ENCODE measurements at regions not wholly inside any gene's neighbourhood (a gene's known extent, or its start where the extent isn't known, plus 50 kb on each side); places are given as distances from the start of the nearest gene placed in this dataset.

GRCh38 chr4:44545781-44546180 lies 97.2 kb upstream of the KCTD8 start:
- no peak overlapping the region for H2AFZ ChIP-seq (ENCODE audit: insufficient read depth, low read length, poor library complexity)
- no peaks in the 10 kb centered on the region for H3K9me3 ChIP-seq (ENCODE audit: insufficient read depth, low read depth, low read length)
- H3K79me1 ChIP-seq (ENCODE audit: low read length), result no peaks in the 10 kb centered on the region
- no peaks in the 10 kb centered on the region for H3K27me3 ChIP-seq (ENCODE audit: insufficient read depth, low read length)
- H3K27ac ChIP-seq (ENCODE audit: low read depth, low read length), result no peak overlapping the region
- no peak overlapping the region for H2BK5ac ChIP-seq (ENCODE audit: low read depth, low read length, poor library complexity)
- no peaks in the 10 kb centered on the region for H3K4me1 ChIP-seq (ENCODE audit: control insufficient read depth in 1 of 2, insufficient read depth in 2 of 2, low read length in 2 of 2)
- DNase-seq, result no peak
- no peak overlapping the region for H4K91ac ChIP-seq (ENCODE audit: low read depth, low read length)
- H2AK5ac ChIP-seq (ENCODE audit: low read length), result no peak overlapping the region
- no peak overlapping the region for H3K18ac ChIP-seq (ENCODE audit: low read length)
- H2BK120ac ChIP-seq (ENCODE audit: insufficient read depth, low read length, poor library complexity), result no peak overlapping the region
- no peak overlapping the region for H2BK12ac ChIP-seq (ENCODE audit: low read length)
- no peak overlapping the region for H3K9ac ChIP-seq (ENCODE audit: low read length)
- no peak overlapping the region for H3K4ac ChIP-seq (ENCODE audit: low read depth, low read length)
- H3K4me2 ChIP-seq (ENCODE audit: low read length), result no peak overlapping the region
- H3K4me3 ChIP-seq (ENCODE audit: low read depth, low read length), result no peak overlapping the region
- H3K14ac ChIP-seq (ENCODE audit: low read length), result no peak overlapping the region
- no peaks in the 10 kb centered on the region for H3K79me2 ChIP-seq (ENCODE audit: control insufficient read depth, insufficient read depth, low read length, poor library complexity)
- H4K8ac ChIP-seq (ENCODE audit: low read depth, low read length), result no peak overlapping the region
- H3K36me3 ChIP-seq (ENCODE audit: control insufficient read depth in 1 of 2, insufficient read depth in 2 of 2, low read length in 2 of 2), result no peaks in the 10 kb centered on the region
- 100% methylated on average over 1 of the region's 2 CpGs for WGBS (ENCODE audit: extremely low coverage, insufficient coverage, insufficient read length)
- no peak overlapping the region for H3K23ac ChIP-seq (ENCODE audit: low read length)
- no peak overlapping the region for H4K12ac ChIP-seq (ENCODE audit: low read depth, low read length)

- Histone ChIP-seq H3K18ac (ENCODE audit: low read length) (no peak overlapping the region), H3K14ac (ENCODE audit: low read length) (no peak overlapping the region), H4K91ac (ENCODE audit: low read depth, low read length) (no peak overlapping the region), H2BK5ac (ENCODE audit: low read depth, low read length, poor library complexity) (no peak overlapping the region), H4K8ac (ENCODE audit: low read depth, low read length) (no peak overlapping the region), H3K4me3 (ENCODE audit: low read depth, low read length) (no peak overlapping the region), H3K36me3 (ENCODE audit: control insufficient read depth in 1 of 2, insufficient read depth in 2 of 2, low read length in 2 of 2) (no peaks in the 10 kb centered on the region), H4K12ac (ENCODE audit: low read depth, low read length) (no peak overlapping the region), H3K9ac (ENCODE audit: low read length) (no peak overlapping the region), H3K4me1 (ENCODE audit: control insufficient read depth in 1 of 2, insufficient read depth in 2 of 2, low read length in 2 of 2) (no peaks in the 10 kb centered on the region), H3K23ac (ENCODE audit: low read length) (no peak overlapping the region), H2AFZ (ENCODE audit: insufficient read depth, low read length, poor library complexity) (no peak overlapping the region), H2BK120ac (ENCODE audit: insufficient read depth, low read length, poor library complexity) (no peak overlapping the region), H3K79me2 (ENCODE audit: control insufficient read depth, insufficient read depth, low read length, poor library complexity) (no peaks in the 10 kb centered on the region), H2AK5ac (ENCODE audit: low read length) (no peak overlapping the region), H3K9me3 (ENCODE audit: insufficient read depth, low read depth, low read length) (no peaks in the 10 kb centered on the region), H3K79me1 (ENCODE audit: low read length) (no peaks in the 10 kb centered on the region), H3K27ac (ENCODE audit: low read depth, low read length) (no peak overlapping the region), H3K4me2 (ENCODE audit: low read length) (no peak overlapping the region), H2BK12ac (ENCODE audit: low read length) (no peak overlapping the region), H3K27me3 (ENCODE audit: insufficient read depth, low read length) (no peaks in the 10 kb centered on the region), H3K4ac (ENCODE audit: low read depth, low read length) (no peak overlapping the region)
- no CpG with 5 or more reads among the region's 2 CpGs for WGBS (ENCODE audit: extremely low coverage, insufficient coverage, insufficient read length)
- DNase-seq, result no peak
Measured at GRCh38 chr4:44544158-44544557, 95.5 kb upstream of the KCTD8 start.

DNA sequence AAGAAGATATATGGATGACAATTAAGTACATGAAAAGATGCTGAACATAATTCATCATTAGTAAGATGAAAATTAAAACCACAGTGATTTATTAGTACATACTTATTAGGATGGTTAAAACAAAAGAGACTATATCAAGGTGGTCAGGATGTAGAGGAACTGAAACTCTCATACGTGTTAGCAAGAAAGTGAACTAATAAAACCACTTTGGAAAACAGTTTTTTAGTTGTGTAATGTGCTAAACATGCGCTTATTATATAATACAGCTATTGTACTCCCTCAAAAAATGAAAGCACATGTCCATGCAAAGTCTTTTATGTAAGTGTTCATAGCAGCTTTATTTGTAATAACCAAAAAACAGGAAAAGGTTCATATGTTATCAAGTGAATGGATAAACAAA lies 89.9 kb upstream of the KCTD8 start:
- H3K23ac ChIP-seq (ENCODE audit: low read length), result no peak overlapping the region
- H3K14ac ChIP-seq (ENCODE audit: low read length), result no peak overlapping the region
- H2BK5ac ChIP-seq (ENCODE audit: low read depth, low read length, poor library complexity), result no peak overlapping the region
- H3K4ac ChIP-seq (ENCODE audit: low read depth, low read length), result no peak overlapping the region
- no CpG with 5 or more reads among the region's 2 CpGs for WGBS (ENCODE audit: extremely low coverage, insufficient coverage, insufficient read length)
- H2BK120ac ChIP-seq (ENCODE audit: insufficient read depth, low read length, poor library complexity), result no peak overlapping the region
- no peak overlapping the region for H4K91ac ChIP-seq (ENCODE audit: low read depth, low read length)
- DNase-seq, result no peak
- no peak overlapping the region for H4K8ac ChIP-seq (ENCODE audit: low read depth, low read length)
- H2AFZ ChIP-seq (ENCODE audit: insufficient read depth, low read length, poor library complexity), result no peak overlapping the region
- no peaks in the 10 kb centered on the region for H3K27me3 ChIP-seq (ENCODE audit: insufficient read depth, low read length)
- H3K9me3 ChIP-seq (ENCODE audit: insufficient read depth, low read depth, low read length), result no peaks in the 10 kb centered on the region
- H2BK12ac ChIP-seq (ENCODE audit: low read length), result no peak overlapping the region
- no peak overlapping the region for H3K4me2 ChIP-seq (ENCODE audit: low read length)
- no peak overlapping the region for H4K12ac ChIP-seq (ENCODE audit: low read depth, low read length)
- no peaks in the 10 kb centered on the region for H3K36me3 ChIP-seq (ENCODE audit: control insufficient read depth in 1 of 2, insufficient read depth in 2 of 2, low read length in 2 of 2)
- H3K4me3 ChIP-seq (ENCODE audit: low read depth, low read length), result no peak overlapping the region
- H2AK5ac ChIP-seq (ENCODE audit: low read length), result no peak overlapping the region
- H3K79me2 ChIP-seq (ENCODE audit: control insufficient read depth, insufficient read depth, low read length, poor library complexity), result no peaks in the 10 kb centered on the region
- no peaks in the 10 kb centered on the region for H3K4me1 ChIP-seq (ENCODE audit: control insufficient read depth in 1 of 2, insufficient read depth in 2 of 2, low read length in 2 of 2)
- H3K79me1 ChIP-seq (ENCODE audit: low read length), result no peaks in the 10 kb centered on the region
- H3K18ac ChIP-seq (ENCODE audit: low read length), result no peak overlapping the region
- H3K9ac ChIP-seq (ENCODE audit: low read length), result no peak overlapping the region
- H3K27ac ChIP-seq (ENCODE audit: low read depth, low read length), result no peak overlapping the region

DNA sequence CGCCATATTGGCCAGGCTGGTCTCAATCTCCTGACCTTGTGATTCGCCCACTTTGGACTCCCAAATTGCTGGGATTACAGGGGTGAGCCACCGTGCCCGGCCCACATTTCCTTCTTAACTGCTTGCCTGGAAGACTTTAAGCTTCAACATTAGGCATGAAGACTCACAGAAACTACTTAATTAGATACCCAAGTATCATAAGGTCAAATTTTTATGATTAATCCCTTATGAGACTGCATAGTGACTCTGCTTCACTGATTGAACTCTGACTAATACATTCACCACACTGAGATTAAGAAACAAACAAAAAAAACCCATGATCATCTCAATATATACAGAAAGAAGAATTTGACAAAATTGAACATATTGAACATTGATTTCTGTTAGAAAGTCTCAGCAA lies 87.4 kb upstream of the KCTD8 start:
- H2BK120ac ChIP-seq (ENCODE audit: insufficient read depth, low read length, poor library complexity), result no peak overlapping the region
- no peak overlapping the region for H3K14ac ChIP-seq (ENCODE audit: low read length)
- H4K12ac ChIP-seq (ENCODE audit: low read depth, low read length), result no peak overlapping the region
- no peaks in the 10 kb centered on the region for H3K9me3 ChIP-seq (ENCODE audit: insufficient read depth, low read depth, low read length)
- H3K18ac ChIP-seq (ENCODE audit: low read length), result no peak overlapping the region
- no peak overlapping the region for H3K4me2 ChIP-seq (ENCODE audit: low read length)
- no peak overlapping the region for H3K9ac ChIP-seq (ENCODE audit: low read length)
- H3K27ac ChIP-seq (ENCODE audit: low read depth, low read length), result no peak overlapping the region
- H2BK5ac ChIP-seq (ENCODE audit: low read depth, low read length, poor library complexity), result no peak overlapping the region
- no peak for DNase-seq
- H3K36me3 ChIP-seq (ENCODE audit: control insufficient read depth in 1 of 2, insufficient read depth in 2 of 2, low read length in 2 of 2), result no peaks in the 10 kb centered on the region
- no peak overlapping the region for H3K23ac ChIP-seq (ENCODE audit: low read length)
- H3K4me1 ChIP-seq (ENCODE audit: control insufficient read depth in 1 of 2, insufficient read depth in 2 of 2, low read length in 2 of 2), result no peaks in the 10 kb centered on the region
- no peak overlapping the region for H4K8ac ChIP-seq (ENCODE audit: low read depth, low read length)
- H2AK5ac ChIP-seq (ENCODE audit: low read length), result no peak overlapping the region
- WGBS (ENCODE audit: extremely low coverage, insufficient coverage, insufficient read length), result no CpG with 5 or more reads among the region's 4 CpGs
- no peak overlapping the region for H3K4ac ChIP-seq (ENCODE audit: low read depth, low read length)
- no peak overlapping the region for H2AFZ ChIP-seq (ENCODE audit: insufficient read depth, low read length, poor library complexity)
- no peak overlapping the region for H4K91ac ChIP-seq (ENCODE audit: low read depth, low read length)
- no peak overlapping the region for H2BK12ac ChIP-seq (ENCODE audit: low read length)
- no peaks in the 10 kb centered on the region for H3K79me2 ChIP-seq (ENCODE audit: control insufficient read depth, insufficient read depth, low read length, poor library complexity)
- no peak overlapping the region for H3K4me3 ChIP-seq (ENCODE audit: low read depth, low read length)
- H3K79me1 ChIP-seq (ENCODE audit: low read length), result no peaks in the 10 kb centered on the region
- H3K27me3 ChIP-seq (ENCODE audit: insufficient read depth, low read length), result no peaks in the 10 kb centered on the region

Data from trophoblast cell (in vitro differentiated cells and primary cell).